AG09309 (cell line): ENCODE measurements at regions not wholly inside any gene's neighbourhood (a gene's known extent, or its start where the extent isn't known, plus 50 kb on each side); places are given as distances from the start of the nearest gene placed in this dataset.

Experiments
- DNase-seq: peaks from one replicate; pipeline ENCODE4 v3.0.0-alpha.2; 2010; ENCODE audit warnings: low read depth
- H3K4me3 ChIP-seq: 2 replicates; pipeline ENCODE4 v1.5.1; 2011; ENCODE audit warnings: mild to moderate bottlenecking, low read depth, low read length, moderate library complexity; ENCODE audit not compliant: control insufficient read depth
- TF ChIP-seq, protein P1 (sequence below): IDR thresholded peaks from 2 replicates; pipeline ENCODE4 v1.5.1; 2011; ENCODE audit warnings: mild to moderate bottlenecking, low read depth, low read length, inconsistent platforms; ENCODE audit not compliant: insufficient read depth, control insufficient read depth; ENCODE audit errors: missing control alignments

DNA sequence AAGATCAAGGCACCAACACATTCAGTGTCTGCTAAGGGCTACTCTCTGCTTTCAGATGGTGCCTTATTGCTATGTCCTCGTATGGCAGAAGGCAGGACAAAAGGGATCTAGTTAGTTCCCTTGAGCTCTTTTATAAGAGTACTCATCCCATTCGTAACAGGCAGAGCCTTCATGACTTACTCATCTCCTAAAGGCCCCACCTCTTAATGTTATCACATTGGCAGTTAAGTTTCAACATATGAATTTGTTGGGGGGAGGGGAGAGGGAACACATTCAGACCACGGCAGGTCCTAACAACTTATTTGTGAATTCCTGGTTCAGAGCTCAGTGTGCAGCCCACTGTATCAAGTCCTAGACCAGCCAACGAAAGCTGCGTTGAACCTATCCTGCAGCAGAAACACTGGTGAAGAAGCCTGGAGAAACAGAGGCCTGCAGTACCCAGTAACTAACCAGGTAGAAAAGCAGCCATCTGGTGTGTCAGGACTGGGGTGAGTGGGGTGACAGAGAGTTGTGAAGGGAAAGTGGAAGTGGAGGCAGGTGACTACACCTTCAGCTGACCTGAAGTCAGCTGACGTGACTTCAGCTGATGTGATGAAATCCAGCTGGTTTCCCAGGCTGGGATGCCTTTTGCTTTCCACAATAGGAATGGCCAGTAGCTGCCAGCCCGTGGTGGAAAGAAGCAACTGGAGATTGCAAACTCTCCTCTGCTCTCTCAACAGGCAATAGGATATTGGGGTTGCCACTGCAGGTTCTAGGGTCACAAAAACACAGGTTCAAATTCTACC lies 101.6 kb upstream of the PLXNC1 start:
- no peak overlapping the region for H3K4me3 ChIP-seq
- TF ChIP-seq, protein P1, sequence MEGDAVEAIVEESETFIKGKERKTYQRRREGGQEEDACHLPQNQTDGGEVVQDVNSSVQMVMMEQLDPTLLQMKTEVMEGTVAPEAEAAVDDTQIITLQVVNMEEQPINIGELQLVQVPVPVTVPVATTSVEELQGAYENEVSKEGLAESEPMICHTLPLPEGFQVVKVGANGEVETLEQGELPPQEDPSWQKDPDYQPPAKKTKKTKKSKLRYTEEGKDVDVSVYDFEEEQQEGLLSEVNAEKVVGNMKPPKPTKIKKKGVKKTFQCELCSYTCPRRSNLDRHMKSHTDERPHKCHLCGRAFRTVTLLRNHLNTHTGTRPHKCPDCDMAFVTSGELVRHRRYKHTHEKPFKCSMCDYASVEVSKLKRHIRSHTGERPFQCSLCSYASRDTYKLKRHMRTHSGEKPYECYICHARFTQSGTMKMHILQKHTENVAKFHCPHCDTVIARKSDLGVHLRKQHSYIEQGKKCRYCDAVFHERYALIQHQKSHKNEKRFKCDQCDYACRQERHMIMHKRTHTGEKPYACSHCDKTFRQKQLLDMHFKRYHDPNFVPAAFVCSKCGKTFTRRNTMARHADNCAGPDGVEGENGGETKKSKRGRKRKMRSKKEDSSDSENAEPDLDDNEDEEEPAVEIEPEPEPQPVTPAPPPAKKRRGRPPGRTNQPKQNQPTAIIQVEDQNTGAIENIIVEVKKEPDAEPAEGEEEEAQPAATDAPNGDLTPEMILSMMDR: no peak

DNA sequence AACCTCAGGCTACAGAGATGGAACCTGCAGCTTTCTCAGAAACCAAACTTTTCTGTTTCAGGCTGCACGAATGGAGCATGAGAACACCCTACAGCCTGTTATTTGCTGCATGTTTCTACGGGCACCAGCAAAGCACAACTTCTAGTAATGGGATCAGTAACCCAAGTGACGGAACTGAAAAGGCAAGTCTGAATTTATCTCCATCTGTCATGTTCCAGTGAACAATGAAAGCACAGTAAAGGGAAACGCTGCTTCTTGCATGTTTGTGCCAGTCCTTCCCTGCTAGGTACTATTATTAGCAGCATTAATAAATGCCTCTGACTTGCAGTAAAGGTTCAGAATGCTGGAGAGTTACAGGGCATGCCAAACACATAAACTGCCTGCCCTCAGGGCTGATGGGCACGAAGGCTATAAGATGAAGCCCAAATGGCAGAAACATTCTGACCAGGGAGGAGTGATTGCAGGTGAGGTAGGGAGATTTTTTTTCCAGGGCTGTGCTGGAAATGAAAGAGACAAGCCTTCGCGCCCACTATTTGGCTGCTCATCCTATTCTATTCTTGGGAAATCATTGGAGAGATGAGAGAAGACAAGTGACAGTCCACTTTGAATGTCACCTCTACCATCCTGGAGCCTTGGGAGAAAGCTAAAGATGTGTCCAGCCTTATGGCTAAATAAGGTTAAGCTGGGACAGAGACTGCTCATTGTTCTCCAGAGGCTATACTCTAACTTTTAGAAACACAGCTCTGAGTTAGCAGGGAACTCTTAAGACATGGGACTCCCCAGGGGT lies 100.4 kb upstream of the PLXNC1 start:
- H3K4me3 ChIP-seq: no peak overlapping the region
- no peak for DNase-seq
- TF ChIP-seq, protein P1: no peak

More for the DNA sequence above, 101.6 kb upstream of the PLXNC1 start:
- DNase-seq: no peak

DNA sequence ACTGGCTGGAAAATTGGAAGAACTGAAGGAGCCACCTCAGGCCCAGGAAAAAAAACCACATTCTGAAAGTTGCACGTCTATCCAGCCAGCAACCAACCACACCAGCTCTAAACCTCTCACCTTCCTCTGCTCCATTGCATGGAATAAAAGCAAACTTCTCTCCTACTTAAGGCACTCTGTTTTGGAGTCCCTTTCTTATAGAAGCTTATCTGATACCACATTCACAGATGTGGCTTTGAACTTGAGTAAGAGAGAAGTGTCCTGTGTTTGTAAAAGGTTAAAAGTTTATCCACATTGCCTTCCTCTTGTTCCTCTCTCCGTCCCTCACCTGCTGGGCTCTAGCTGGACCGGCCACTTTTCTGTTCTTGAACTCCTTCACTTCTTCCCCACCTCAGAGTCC lies 99.6 kb upstream of the PLXNC1 start:
- no peak for DNase-seq
- H3K4me3 ChIP-seq: no peak overlapping the region
- TF ChIP-seq, protein P1: no peak

DNA sequence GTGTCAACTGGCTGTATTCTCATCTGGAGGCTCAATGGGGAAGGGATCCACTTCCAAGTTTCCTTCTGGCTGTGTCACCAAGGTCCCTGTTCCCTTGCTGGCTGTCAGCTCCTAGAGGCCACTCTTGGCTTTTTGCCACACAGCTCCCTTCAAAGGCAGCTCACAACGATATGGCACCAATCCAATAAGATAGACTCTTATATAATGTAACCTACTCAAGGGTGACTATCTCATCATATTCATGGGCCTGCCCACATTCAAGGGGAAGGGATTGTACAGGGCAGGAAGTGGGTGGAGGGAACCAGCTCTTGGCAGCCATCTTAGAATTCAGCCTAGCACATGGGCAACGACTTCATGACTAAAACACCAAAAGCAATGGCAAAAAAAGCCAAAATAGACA lies 98.7 kb upstream of the PLXNC1 start:
- H3K4me3 ChIP-seq: no peak overlapping the region
- DNase-seq: no peak
- TF ChIP-seq, protein P1: no peak

DNA sequence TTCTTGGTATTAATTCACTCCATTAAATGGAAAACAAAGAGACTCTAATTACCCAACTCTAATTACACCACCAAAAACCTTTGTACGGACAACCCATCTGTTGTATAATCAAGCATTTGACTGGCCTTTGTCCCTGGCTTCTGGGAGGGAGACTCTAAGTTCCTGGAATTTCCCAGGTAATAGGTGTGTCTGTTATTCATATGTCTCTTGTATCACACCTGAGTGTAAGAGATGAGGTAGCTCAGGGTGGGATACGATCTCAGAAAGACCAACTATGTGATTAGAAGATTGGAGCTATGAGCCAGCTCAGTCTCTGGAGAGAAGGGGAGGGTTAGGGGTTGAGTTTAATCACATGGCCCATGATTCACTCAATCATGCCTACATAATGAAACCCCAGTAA lies 94.7 kb upstream of the PLXNC1 start:
- TF ChIP-seq, protein P1: no peak
- DNase-seq: no peak
- H3K4me3 ChIP-seq: no peak overlapping the region

DNA sequence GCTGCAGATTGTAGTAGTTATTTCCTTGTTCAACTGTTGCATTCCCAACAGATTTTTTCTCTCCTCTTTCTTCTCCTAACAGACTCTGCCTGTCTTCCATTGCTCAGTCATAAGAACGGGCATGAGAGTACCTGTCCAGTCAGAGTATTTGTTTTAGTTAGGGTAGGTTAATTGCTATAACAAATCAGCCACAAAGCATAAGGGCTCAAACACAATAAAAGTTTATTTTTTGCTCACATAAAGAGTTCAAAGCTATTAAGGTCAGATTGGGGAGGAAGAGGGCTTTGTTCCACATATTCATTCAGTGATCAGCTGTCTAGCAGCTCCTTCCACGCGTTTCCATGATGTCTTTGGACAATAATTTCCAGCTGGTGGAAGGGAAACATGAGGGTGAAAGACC lies 92.8 kb upstream of the PLXNC1 start:
- no peak for DNase-seq
- TF ChIP-seq, protein P1: no peak
- no peak overlapping the region for H3K4me3 ChIP-seq
